ENCODE measurements at regions not wholly inside any gene's neighbourhood (a gene's known extent, or its start where the extent isn't known, plus 50 kb on each side); places are given as distances from the start of the nearest gene placed in this dataset.

GRCh38 chr4:176479767-176480166 is 160.0 kb downstream of the SPCS3 start:
- no peak for TF ChIP-seq CTCF (conservative IDR thresholded peaks at IDR 0.05)
- no peak for TF ChIP-seq EZH2 (IDR thresholded peaks at IDR 0.05; ENCODE audit: low read depth)
